GM21367 (cell line): ENCODE measurements at regions not wholly inside any gene's neighbourhood (a gene's known extent, or its start where the extent isn't known, plus 50 kb on each side); places are given as distances from the start of the nearest gene placed in this dataset.

Source experiments
- ATAC-seq: cut with Tn5 transposase; IDR thresholded peaks from one replicate; pipeline ENCODE4 v1.9.1; 2021; ENCODE audit not compliant: unreplicated experiment

GRCh38 chr12:107888789-107889188 lies 114.3 kb downstream of the ASCL4 start:
- ATAC-seq: no peak

GRCh38 chr12:107891967-107892366 lies 117.5 kb downstream of the ASCL4 start:
- ATAC-seq: no peak

GRCh38 chr12:107894589-107894988 lies 120.1 kb downstream of the ASCL4 start:
- no peak for ATAC-seq

- no peak for ATAC-seq
Observed at GRCh38 chr12:107895966-107896365, 121.5 kb downstream of the ASCL4 start.

GRCh38 chr12:107900588-107900987 lies 126.1 kb downstream of the ASCL4 start:
- ATAC-seq: no peak

- peak; percentile 96 for ATAC-seq
Observed at GRCh38 chr12:107903341-107904061, 129.0 kb downstream of the ASCL4 start.

GRCh38 chr12:107906707-107907106 lies 132.2 kb downstream of the ASCL4 start:
- ATAC-seq: no peak

GRCh38 chr12:107912421-107913004 lies 138.0 kb downstream of the ASCL4 start:
- ATAC-seq: peak; percentile 84

GRCh38 chr12:107914460-107914977 lies 140.0 kb downstream of the ASCL4 start:
- ATAC-seq: no peak

GRCh38 chr12:107917912-107918800 lies 143.7 kb downstream of the ASCL4 start:
- no peak for ATAC-seq

- no peak for ATAC-seq
Observed at GRCh38 chr12:107921062-107921461, 146.6 kb downstream of the ASCL4 start.

- ATAC-seq: no peak
Observed at GRCh38 chr12:107925125-107925524, 150.6 kb downstream of the ASCL4 start.

- no peak for ATAC-seq
Observed at GRCh38 chr12:107929436-107929835, 154.9 kb downstream of the ASCL4 start.

GRCh38 chr12:107931761-107932160 lies 157.3 kb downstream of the ASCL4 start:
- ATAC-seq: no peak

- ATAC-seq: no peak
Observed at GRCh38 chr12:107938446-107938845, 163.9 kb downstream of the ASCL4 start.

- no peak for ATAC-seq
Observed at GRCh38 chr12:107948391-107948945, 174.0 kb downstream of the ASCL4 start.

GRCh38 chr12:107951024-107951423 lies 176.5 kb downstream of the ASCL4 start:
- ATAC-seq: no peak

GRCh38 chr12:107955966-107956643 lies 173.0 kb upstream of the WSCD2 start:
- ATAC-seq: no peak

- no peak for ATAC-seq
Observed at GRCh38 chr12:107957459-107957858, 171.6 kb upstream of the WSCD2 start.

GRCh38 chr12:107963635-107964034 lies 165.5 kb upstream of the WSCD2 start:
- no peak for ATAC-seq

GRCh38 chr12:107967170-107967569 lies 161.9 kb upstream of the WSCD2 start:
- no peak for ATAC-seq
